Muscle layer of duodenum (tissue), 2 donors: ENCODE measurements at regions not wholly inside any gene's neighbourhood (a gene's known extent, or its start where the extent isn't known, plus 50 kb on each side); places are given as distances from the start of the nearest gene placed in this dataset.

Experiments used
- H3K27ac ChIP-seq: one replicate; pipeline ENCODE4 v1.7.0; 2013; ENCODE audit warnings: mild to moderate bottlenecking, low read length
- H3K27me3 ChIP-seq: one replicate; pipeline ENCODE4 v1.7.0; 2013; ENCODE audit warnings: low read depth, mild to moderate bottlenecking, control low read depth, low read length
- H3K36me3 ChIP-seq, 2 donors: one replicate each; pipeline ENCODE4 v1.7.0; 2013; ENCODE audit warnings: low read length in 2 of 2, control low read depth in 1 of 2, mild to moderate bottlenecking in 1 of 2; ENCODE audit not compliant: insufficient read depth in 2 of 2, control insufficient read depth in 1 of 2
- H3K4me1 ChIP-seq, 2 donors: one replicate each; pipeline ENCODE4 v1.7.0; 2013; ENCODE audit warnings: low read length in 2 of 2, mild to moderate bottlenecking in 2 of 2, control low read depth in 1 of 2, moderate library complexity in 1 of 2; ENCODE audit not compliant: insufficient read depth in 2 of 2, control insufficient read depth in 1 of 2
- H3K4me3 ChIP-seq, 2 donors: one replicate each; pipeline ENCODE4 v1.7.0; 2013; ENCODE audit warnings: low read length in 2 of 2, low read depth in 1 of 2, mild to moderate bottlenecking in 1 of 2
- H3K9me3 ChIP-seq, 2 donors: one replicate each; pipeline ENCODE4 v1.7.0; 2013; ENCODE audit warnings: low read length in 2 of 2, control low read depth in 1 of 2, mild to moderate bottlenecking in 1 of 2; ENCODE audit not compliant: control insufficient read depth in 1 of 2
- donor health status: healthy.

DNA sequence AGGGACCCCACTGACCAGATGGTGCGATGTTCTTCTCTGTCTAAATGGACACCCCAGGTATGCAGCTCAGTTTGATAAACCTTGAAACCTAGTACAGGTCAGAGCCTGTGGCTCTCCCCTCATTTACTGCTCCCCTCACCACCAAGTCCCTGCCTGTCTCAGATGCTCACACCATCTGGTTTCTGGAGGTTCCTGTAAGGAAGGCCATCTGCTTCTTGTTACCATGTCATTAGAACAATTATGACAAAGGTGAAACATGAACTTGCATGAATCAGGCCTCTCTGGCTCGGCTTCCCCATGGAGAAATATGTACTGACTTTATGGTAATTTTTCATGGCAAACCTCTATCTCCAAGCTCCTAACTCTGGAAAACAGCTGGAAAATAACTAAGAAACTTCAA is 965.7 kb downstream of the UQCRFS1 start:
- Histone ChIP-seq H3K36me3 (no peaks in the 10 kb centered on the region), H3K9me3 (no peaks in the 10 kb centered on the region), H3K27ac (no peak overlapping the region), H3K27me3 (no peaks in the 10 kb centered on the region), H3K4me3 (no peak overlapping the region), H3K4me1 (no peaks in the 10 kb centered on the region)

DNA sequence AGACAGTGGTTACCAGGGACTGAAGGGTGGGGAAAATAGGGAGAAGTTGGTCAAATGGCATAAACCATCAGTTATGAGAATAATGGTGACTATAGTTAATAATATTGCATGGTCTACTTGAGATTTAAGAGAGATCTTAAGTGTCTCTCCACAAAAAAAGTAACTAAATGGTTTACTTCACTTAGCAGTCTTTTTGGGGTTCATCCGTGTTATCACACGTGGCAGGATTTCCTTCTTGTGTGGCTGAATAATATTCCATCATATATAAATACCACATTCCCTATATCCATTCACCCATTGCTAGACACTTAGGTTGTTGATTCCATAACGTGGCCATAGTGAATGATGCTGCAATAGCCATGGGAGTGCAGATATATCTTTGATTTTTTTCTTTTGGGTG is 967.0 kb downstream of the UQCRFS1 start:
- H3K36me3 ChIP-seq = no peaks in the 10 kb centered on the region
- no peaks in the 10 kb centered on the region for H3K4me1 ChIP-seq
- H3K4me3 ChIP-seq = no peak overlapping the region
- no peak overlapping the region for H3K27ac ChIP-seq
- H3K27me3 ChIP-seq = no peaks in the 10 kb centered on the region
- no peaks in the 10 kb centered on the region for H3K9me3 ChIP-seq

DNA sequence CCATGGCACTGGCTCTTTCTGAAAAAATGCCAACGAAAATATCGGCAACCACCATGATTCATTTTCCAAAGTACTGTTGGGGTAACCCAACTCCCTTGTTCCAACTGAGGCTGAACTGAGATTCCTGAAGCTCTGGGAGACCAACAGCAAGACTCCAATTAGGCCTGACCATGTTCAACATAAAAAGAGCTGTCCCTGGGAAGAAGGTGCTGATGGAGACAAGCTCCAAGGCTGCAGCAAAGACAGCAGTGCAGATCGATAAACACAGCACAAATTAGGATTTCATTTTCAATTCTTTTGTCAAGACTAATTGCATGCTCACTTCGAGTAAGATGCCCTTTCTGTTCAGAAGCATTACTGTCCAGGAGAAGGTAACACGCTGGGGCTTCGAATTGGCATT is 968.0 kb downstream of the UQCRFS1 start:
- no peaks in the 10 kb centered on the region for H3K27me3 ChIP-seq
- H3K27ac ChIP-seq = no peak overlapping the region
- no peaks in the 10 kb centered on the region for H3K9me3 ChIP-seq
- H3K4me1 ChIP-seq = no peaks in the 10 kb centered on the region
- no peak overlapping the region for H3K4me3 ChIP-seq
- H3K36me3 ChIP-seq = no peaks in the 10 kb centered on the region

DNA sequence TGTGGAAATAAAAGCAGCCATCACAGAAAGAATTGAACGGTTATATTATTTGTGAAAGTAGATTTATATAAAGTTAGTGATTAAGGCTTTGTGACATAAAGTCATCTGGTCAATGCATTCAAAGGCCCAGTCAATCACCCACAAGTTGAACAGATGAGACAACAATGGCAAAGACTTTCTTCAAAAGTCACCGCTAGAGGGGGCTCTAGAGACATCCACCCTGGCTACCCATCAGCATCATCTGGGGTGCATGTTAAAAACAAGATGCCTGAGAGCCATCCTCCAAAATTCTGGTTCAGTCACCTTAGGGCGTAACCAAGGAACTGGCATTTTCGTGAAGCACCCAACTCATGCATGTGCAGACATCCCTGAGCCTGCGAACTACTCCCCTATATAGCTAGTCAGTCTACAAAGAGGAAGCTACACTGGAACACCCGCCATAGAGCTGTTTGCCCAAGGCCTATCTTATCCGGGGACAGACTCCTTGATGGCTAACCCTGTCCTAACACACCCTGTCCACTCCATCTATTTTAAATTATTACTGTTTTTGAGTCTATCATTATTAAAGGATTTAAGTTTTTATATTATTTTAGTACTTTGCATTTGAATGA is 970.5 kb downstream of the UQCRFS1 start:
- Histone ChIP-seq H3K4me1 (no peaks in the 10 kb centered on the region), H3K27me3 (no peaks in the 10 kb centered on the region), H3K36me3 (no peaks in the 10 kb centered on the region), H3K4me3 (no peak overlapping the region), H3K9me3 (no peaks in the 10 kb centered on the region), H3K27ac (no peak overlapping the region)

DNA sequence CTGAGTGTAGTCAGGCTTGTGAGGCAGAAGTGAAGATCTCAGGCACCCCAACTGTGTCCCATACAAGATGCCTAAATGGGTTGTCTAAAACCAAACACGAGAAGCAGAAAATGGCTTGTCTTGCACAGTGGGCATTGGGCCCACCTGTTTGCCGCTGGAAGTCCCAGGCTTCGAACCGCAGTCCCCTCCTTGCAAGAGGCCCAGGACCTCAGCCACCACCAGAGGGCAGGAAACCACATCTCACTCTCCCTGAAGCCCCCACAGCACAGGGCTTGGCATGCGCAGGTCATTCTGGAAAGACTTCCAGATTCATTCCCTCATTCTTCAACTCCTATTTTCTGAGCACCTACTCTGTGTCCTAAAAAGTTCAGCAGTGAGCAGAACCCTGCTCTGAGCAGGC is 973.7 kb downstream of the UQCRFS1 start:
- Histone ChIP-seq H3K27ac (no peak overlapping the region), H3K4me1 (no peaks in the 10 kb centered on the region), H3K4me3 (no peak overlapping the region), H3K27me3 (no peaks in the 10 kb centered on the region), H3K9me3 (no peaks in the 10 kb centered on the region), H3K36me3 (no peaks in the 10 kb centered on the region)

DNA sequence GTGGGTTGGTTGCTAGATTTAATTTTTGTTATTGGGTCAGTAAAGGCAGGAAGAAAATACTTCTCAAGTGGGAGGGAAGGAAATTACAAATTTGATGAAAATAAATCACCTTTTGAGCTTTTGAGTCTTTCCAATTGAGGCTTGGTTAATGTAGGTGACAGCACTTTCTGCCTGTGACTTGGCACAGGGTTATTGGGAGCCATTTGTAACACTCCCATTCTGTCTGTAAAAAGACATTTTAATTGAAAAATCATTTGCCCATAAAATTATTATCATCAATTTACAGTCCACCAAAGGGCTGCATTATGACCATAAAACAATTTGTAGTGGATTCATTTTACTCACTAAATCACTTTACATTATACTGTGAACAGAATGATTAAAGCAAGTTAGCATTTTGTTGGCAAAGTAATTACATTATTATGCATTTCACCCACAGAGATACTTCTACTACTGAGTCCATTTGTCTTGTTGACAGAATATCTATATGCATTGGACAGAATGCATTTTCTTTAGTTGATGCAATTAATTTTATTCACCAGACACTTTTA is 974.6 kb downstream of the UQCRFS1 start:
- Histone ChIP-seq H3K4me3 (no peak overlapping the region), H3K4me1 (no peaks in the 10 kb centered on the region), H3K27ac (no peak overlapping the region), H3K36me3 (no peaks in the 10 kb centered on the region), H3K9me3 (no peaks in the 10 kb centered on the region), H3K27me3 (no peaks in the 10 kb centered on the region)

DNA sequence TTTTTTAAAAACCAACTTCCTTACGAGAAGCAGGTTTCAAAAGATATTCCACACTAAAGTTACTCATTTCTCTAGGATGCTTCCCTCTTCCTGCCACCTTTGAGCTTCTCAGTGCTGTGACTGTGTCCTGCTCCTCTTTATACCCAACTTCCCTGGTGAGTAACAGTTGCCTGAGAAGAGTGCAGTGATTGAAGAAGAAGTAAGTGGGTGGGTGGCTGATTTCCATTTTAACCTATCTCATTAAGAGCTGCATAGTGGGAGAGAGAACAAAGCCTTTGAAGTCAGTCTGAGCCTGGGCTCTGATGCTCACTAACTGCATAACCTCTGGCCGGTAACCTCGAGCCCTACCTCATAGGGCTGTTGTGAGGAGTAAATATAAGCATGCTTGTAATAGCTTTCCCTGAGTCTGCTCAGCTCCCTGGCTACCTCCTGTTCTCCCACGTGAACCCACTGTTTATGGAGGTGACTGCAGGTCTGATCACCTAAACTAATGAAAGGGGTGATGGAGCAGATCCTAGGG is 977.3 kb downstream of the UQCRFS1 start:
- H3K4me3 ChIP-seq = no peak overlapping the region

DNA sequence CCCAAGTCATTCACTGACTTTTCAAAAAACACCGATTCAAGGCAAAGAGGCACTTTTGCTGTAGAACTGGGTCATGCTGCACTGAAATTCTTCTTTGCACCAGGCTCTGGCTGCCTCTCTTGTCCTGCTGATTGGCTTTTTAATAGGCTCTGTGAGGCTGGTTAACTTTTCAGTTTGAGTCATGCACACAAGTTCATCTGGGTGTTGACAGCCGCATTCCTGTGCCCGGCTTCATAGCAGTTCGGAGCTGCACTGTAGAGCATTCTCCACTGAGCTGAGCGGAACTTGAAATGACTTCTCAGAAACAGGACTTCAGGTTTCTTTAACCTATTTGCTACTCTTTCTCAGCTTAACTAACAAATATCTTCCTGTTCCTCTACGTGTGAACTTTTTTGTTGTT is 978.3 kb downstream of the UQCRFS1 start:
- Histone ChIP-seq H3K4me1 (no peaks in the 10 kb centered on the region), H3K4me3 (no peak overlapping the region), H3K9me3 (no peaks in the 10 kb centered on the region), H3K27ac (no peak overlapping the region), H3K36me3 (no peaks in the 10 kb centered on the region), H3K27me3 (no peaks in the 10 kb centered on the region)

More for the DNA sequence above, 977.3 kb downstream of the UQCRFS1 start:
- no peak overlapping the region for H3K27ac ChIP-seq
- no peaks in the 10 kb centered on the region for H3K9me3 ChIP-seq
- no peaks in the 10 kb centered on the region for H3K4me1 ChIP-seq
- no peaks in the 10 kb centered on the region for H3K27me3 ChIP-seq
- no peaks in the 10 kb centered on the region for H3K36me3 ChIP-seq

DNA sequence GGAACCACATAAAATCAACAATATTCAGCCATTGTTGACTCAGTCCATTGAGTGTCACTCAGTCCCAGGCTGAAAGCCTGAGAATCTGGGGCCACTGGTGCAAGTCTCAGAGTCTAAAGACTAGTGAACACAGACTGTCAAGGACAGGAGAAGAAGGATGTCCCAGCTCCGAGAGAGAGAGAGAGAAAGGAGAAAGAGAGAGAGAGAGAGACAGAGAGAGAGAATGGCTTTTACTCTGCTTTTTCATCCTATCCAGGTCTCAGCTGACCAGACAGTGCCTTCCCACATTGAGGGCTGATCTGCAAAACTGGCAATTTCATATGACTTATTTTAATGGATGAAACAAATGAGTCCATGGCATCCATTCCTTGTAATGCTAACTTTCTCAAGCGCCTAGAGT is 984.1 kb downstream of the UQCRFS1 start:
- H3K36me3 ChIP-seq = no peaks in the 10 kb centered on the region
- H3K9me3 ChIP-seq = no peaks in the 10 kb centered on the region
- no peak overlapping the region for H3K4me3 ChIP-seq
- no peaks in the 10 kb centered on the region for H3K27me3 ChIP-seq
- no peak overlapping the region for H3K27ac ChIP-seq
- H3K4me1 ChIP-seq = peaks cover 0 to 4% of the 10 kb centered on the region in 2 donors

DNA sequence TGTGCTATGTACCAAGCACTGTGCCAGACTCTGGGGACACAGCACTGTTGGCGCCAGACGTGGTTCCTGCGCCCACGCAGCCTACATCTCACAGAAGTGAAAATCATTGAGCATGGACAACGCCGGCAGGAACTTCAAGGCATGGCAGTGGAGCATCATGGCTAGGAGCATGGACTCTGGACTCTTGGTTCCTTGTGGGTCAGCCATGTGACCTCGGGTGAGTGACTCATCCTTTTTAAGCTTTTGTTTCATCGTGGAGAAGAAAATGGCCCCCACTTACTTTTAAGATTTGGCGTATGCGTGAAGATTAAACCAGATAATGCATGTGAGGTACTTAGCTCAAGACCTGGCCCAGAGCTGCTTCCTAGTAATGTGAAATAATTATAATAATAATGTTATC is 988.5 kb downstream of the UQCRFS1 start:
- Histone ChIP-seq H3K9me3 (no peaks in the 10 kb centered on the region), H3K4me3 (no peak overlapping the region), H3K27ac (no peak overlapping the region), H3K4me1 (peaks cover 0 to 4% of the 10 kb centered on the region in 2 donors), H3K27me3 (no peaks in the 10 kb centered on the region), H3K36me3 (no peaks in the 10 kb centered on the region)

DNA sequence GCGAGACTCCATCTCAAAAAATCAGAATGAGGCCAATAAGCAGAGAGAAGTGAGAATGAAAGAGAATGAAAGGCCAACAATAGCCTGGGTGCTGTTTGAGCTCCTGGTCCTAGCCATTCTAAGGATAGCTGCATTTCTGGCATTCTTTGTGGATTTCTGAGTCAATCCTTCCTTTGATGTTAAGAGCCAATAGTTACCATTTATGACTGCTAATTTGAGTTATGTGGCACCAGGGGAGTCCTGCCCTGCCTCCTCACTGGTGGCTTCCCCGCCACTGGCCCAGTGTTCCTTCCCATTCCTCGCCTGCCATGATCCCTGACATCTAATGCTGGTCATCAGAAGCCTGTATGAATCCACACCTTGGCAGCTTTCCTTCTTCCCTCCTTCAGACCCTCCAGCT is 991.2 kb downstream of the UQCRFS1 start:
- H3K4me1 ChIP-seq = peaks cover 0 to 4% of the 10 kb centered on the region in 2 donors
- no peaks in the 10 kb centered on the region for H3K27me3 ChIP-seq
- no peak overlapping the region for H3K4me3 ChIP-seq
- H3K36me3 ChIP-seq = no peaks in the 10 kb centered on the region
- no peaks in the 10 kb centered on the region for H3K9me3 ChIP-seq
- no peak overlapping the region for H3K27ac ChIP-seq

DNA sequence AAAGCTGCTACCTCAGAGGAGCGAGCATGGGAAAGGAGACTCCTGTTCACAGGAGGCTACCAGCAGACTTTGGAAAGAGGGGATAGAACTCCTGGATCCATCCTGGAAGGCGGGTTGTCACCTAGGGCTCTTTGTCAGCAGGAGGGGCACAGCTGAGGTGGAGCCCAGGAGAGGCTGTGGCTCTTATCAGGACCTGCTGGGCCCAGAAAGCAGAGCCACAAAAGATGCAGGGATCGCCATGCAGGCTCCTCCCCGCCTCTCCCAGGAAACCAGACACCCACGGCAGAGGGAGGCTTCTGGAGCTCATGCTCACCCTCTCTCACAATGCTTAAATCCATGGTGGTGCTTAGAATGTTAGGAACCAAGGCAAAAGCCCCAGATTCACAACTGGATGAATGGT is 994.2 kb downstream of the UQCRFS1 start:
- Histone ChIP-seq H3K4me3 (no peak overlapping the region), H3K9me3 (no peaks in the 10 kb centered on the region), H3K27me3 (no peaks in the 10 kb centered on the region), H3K36me3 (no peaks in the 10 kb centered on the region), H3K4me1 (no peaks in the 10 kb centered on the region), H3K27ac (no peak overlapping the region)
